Lung microvascular endothelial cell (primary cell): ENCODE measurements at regions not wholly inside any gene's neighbourhood (a gene's known extent, or its start where the extent isn't known, plus 50 kb on each side); places are given as distances from the start of the nearest gene placed in this dataset.

Experiments used
- DNase-seq, 2 donors: peaks; one replicate each; pipeline versions ENCODE4 v3.0.0 to v3.0.0-alpha.2; 2010; ENCODE audit warnings: low read depth in 2 of 2

DNA sequence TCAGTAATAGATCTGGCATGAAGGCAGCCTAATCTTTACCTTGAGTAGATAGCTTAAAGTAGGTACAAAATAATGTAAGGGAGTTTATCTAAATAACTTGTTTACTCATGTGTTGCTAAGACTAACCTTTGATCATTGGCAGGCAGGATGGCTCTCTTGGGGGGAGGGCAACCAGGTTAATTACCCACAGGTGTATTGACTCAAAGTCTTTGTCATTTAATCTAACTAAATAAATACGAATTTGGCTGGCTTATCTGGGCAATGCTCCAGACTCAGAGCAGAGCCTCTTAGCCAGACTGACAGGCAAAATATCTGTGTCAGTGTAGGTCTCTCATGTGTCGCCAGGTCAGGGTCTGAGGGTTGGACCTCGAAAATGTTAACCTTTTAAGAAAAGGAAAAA is 283.4 kb upstream of the KLHL1 start:
- no peak for DNase-seq

DNA sequence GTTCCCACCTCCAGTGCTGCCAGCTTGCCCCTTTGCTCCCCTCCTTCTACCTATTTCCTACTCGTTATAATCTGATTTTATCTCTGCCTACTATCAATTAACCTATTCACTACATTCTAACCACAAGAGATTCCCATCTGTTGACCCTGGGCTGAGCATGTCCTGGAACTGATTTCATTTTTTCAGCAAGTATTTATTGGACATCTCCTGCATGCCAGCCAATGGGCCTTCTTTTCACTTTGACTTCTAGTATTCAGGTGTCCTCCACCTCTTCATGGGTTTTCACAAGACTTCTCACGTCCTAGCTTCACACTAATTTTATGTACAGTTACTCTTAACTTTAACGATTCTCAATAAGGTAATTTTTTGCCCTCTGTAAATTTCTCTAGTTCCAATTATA is 282.7 kb upstream of the KLHL1 start:
- DNase-seq, result no peak

DNA sequence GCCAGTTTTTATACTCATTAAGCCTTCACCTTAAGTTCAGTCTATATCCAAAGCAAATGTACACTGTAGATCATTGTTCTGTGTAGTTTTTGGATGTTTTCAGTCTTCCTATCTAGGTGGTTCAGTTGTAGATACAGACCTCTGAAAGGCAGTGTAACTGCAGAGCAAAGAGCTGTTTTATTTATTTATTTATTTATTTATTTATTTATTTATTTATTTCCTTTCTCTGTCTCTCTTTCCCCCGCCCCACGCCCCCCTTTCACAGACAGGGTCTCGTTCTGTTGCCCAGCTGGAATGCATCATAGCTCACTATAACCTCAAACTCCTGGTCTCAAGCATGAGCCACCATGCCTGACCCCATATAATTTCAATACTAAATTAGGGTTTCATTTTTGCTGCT is 281.8 kb upstream of the KLHL1 start:
- DNase-seq, result no peak

DNA sequence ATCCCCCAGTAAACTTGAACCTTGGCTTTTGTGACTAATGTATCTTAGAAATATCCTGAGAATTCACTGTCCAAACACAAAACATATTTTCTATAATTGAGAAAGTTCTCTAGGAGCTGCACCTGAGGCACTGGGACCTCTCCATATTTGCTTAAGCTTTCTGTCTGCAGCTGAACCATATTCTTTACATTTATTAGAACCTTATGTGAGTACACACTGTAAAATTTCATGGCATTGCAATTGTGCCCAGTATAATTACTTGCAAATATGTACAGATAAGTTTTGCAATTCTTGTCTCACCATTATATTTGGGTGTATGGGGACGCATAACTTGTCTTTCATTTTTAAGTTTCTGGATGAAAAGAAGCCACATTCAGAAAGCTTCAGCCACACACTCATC is 280.7 kb upstream of the KLHL1 start:
- DNase-seq, result no peak

DNA sequence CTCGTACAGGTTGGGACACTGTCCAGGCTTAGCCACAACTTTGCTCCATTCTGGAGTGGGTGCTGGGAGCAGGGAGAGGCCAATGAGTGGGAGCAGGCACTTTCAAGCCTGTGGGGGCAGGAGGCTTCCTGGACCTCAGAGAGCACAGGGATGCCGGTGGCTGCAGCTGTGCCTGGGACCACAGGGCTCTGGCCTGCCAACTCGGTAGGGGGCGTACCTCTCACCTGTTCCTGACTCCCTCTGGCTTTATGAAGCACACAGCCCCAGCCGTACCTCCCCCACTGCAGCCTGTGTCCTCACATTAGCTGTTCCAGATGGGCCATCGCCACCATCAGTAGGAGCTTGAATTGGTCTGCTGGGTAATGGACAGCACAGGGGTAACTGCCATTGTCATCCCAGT is 278.7 kb upstream of the KLHL1 start:
- DNase-seq, result no peak

DNA sequence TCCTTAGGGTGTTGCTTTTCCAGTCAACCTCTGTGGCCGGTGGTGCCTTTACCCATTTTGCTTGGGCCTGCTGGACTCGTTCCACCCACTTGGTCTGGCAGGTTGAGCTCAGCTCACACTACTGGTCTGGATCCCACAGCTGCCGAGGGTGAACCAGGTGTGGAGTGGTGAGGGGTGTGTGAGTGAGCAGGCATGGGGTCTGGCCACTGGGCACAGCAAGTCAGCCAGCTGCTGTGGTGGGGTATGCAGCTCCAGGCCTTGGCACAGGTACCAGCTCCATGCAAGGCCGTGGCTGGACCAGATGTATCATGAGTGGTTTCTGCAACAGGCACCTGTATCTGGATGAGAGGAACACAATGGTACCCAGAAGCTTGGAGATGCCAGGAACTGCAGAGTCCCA is 277.6 kb upstream of the KLHL1 start:
- no peak for DNase-seq

DNA sequence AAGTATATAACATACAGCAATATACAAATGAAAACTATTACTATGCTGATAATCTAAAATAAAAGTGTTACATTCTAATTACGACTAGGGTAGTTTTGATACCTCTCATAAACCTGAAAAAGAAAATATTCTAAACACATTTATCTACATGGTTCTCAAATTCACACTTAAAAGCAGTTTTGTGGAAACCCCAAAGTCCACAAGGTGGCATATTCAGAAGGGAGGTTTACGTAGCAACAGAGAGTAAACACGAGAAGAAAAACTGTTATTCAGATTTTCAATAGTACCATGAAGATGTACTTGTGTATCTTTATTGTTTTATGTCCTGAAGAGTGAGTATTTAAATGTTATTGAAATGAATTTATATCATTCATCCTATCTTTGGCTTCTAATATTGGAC is 275.9 kb upstream of the KLHL1 start:
- no peak for DNase-seq

DNA sequence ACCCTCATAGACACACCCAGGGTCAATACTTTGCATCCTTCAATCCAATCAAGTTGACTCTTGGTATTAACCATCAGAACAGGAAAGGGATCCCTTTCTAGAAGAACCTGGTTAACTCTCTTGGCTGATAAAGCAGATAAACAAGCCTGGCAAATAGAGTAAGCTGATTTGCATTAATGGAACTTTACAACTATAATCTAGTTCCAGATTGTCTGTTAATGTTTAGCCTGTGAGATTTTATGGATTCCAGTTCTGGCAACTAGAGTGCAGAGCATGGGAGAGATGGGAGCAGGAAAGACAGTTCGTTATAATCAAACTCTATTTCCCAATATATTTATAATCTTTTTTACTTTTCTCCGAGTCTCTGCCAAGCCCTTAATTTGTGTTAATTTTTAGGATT is 272.6 kb upstream of the KLHL1 start:
- DNase-seq, result no peak

DNA sequence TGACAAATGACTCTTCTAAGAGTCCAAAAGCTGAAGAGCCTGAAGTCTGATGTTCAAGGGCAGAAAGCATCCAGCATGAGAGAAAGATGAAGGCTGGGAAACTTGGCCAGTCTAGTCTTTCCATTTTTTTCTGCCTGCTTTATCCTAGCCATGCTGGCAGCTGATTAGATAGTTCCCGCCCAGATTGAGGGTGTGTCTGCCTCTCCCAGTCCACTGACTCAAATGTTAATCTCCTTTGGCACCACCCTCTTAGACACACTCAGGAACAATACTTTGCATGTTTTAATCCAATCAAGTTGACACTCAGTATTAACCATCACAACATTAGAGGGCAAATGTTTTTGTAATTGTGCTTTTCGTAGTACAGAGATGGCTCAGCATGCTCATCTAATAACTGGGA is 267.5 kb upstream of the KLHL1 start:
- no peak for DNase-seq

DNA sequence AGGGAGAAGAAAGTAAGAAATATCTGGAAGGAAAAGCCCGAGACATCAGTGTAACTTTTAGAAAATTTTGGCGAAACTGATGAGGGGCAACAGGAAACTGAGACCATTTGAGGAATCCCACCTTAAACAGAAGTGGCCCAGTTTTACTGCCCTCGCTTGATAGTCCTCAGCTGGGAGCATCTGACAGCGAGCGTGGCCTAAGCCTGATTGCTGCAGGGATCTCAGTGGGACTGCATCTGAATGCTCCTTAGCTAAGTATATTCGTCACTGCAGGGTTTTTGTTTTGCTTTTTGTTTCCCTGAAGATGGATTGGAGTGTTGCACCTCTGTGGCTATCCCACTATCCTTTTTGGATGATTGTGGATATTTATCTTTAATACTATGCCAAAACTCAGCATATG is 262.7 kb upstream of the KLHL1 start:
- no peak for DNase-seq

DNA sequence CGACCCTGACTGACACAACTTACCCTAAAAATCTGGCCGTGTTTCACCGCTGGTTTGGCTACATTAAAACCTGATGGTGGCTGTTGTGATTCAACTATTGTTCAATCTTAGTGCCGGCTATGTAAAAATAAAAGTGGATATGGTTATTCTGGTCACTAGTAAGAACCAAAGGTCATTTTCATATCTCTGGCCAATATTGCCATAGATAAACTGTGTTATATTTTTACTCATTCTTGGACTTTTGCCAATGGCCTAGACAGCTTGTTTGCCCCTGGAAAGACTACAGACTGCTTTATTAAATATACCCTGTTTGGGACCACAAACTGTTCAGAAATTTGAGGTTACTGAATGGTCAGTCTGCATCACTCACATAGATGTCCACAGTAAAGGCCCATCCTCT is 258.5 kb upstream of the KLHL1 start:
- no peak for DNase-seq

DNA sequence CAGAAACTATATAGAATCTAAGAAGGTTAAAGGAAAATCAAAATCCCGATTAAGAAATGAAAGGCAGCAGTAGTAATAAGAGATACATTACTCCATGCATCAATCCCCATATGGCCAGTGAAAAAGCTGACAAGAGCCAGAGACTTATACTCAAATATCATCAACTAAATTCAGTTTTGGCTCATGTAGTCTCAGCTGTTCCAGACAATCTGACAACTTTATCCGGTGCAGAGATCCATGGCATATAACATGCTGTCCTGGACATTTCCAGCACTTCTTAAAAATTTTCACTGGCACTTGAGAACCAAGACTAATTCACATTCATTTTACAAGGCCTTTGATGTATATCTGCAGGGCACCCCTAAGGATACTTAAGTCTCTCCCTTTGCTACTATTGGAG is 255.7 kb upstream of the KLHL1 start:
- no peak for DNase-seq

DNA sequence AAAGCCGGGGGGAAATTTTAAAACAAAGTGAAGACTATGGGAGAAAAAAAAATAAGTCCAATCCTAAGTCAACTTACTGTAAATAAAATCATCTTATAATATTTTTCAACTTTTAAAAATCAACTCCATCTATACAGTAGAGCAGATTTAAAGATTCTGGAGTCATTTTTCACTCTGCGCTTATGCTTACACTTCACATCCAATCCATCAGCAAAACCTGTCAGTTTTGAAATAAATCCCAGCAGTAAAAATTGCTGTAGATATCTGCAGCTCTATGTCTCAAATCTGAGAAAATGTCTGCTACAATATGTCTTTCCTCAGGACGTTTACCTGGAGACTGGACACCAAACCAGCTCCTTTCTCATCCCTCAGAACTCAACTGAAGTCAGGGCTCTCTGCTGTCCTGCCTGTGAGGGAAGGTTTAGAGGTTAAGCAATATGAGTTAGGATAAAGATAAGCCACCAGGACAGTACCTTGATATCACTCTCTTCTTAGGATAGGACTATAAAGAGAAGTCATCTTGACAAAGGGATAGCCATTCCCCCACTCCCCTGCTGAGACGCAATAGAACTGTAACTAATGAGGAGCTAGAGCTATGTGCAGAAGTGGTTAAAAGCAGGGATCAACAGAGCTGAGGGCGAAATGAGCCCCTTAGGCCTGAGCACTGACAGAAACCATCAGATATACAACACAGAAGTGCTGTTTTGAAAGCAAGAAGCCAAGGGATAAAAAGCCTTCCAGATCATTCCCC is 254.7 kb upstream of the KLHL1 start:
- no peak for DNase-seq

DNA sequence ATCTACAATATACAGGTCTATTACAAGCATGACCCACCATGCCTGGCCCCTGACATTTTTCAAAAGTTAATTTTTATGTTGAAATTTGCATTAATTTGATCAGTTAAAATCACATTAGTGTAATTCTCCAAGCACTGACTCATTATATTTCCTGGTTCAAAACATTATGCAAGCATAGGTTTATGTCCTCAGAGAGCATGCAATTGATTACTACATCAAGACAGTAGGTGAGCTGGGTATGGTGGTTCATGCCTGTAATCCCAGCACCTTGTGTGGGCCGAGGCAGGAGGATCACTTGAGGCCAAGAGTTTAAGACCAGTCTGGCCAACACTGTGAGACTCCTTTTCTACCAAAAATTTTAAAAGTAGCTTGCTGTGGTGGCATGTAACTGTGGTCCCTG is 248.8 kb upstream of the KLHL1 start:
- no peak for DNase-seq

DNA sequence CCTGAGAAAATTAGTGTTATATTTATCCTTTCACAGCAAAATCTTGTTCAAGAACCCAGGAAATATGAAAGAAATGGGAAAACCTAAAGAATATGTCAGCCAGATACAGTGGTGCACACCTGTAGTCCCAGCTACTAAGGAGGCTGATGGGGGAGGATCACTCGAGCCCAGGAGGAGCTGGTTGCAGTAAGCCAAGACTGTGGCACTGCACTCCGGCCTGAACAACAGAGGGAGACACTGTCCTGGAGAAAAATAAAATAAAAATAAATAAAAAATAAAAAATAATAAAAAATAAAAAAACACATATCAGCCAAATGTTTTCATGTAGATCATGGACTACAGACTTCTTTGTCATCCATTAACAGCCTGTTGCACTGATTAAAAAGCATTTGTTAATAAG is 244.8 kb upstream of the KLHL1 start:
- no peak for DNase-seq

DNA sequence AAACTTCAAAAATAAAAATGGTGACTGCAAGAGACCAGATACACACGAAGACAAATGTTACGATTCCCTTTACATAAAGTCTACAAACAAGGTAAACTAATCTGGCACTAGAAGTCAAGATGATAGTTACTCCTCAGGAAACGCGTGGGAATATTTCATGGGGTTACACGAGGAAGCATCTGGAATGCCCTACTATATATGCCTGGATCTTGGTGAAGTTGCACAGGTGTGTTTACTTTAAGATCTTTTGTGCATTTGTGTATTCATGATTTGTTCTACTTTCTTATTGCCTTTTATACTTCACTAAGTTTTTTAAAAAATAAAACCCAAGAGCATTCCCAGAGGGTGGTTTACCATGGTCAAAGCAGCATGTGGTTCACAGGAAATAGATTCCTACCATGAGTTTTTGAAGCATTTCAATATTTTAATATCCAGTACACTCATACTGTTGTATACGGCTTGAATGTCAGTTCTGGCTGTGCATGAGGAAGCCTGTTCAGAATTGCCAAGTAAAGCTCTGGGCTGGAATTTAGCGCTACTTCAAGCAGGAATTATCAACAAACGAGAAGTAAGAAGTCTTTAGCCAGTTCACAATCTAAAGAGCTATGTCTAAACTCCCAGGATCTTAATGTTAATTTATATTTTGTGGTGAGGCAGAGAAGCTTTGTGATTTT is 239.8 kb upstream of the KLHL1 start:
- DNase-seq, result no peak

DNA sequence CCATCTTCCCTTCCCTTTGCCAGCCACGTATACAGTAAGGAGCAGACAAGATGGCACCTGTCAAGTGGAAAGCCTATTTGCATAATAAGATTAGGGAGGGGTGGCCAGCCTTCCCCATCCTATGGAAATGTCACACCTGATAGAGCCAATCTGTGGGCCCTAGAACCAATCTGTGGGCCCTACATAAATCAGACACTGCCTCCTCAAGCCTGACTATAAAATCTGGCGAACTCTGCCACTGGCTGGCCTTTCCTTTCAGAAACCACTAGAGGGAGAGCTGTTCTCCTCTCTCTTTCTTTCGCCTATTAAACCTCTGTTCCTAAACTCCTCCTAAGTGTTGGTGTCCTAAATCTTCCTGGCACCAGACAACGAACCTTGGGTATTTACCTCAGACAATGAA is 231.5 kb upstream of the KLHL1 start:
- no peak for DNase-seq

DNA sequence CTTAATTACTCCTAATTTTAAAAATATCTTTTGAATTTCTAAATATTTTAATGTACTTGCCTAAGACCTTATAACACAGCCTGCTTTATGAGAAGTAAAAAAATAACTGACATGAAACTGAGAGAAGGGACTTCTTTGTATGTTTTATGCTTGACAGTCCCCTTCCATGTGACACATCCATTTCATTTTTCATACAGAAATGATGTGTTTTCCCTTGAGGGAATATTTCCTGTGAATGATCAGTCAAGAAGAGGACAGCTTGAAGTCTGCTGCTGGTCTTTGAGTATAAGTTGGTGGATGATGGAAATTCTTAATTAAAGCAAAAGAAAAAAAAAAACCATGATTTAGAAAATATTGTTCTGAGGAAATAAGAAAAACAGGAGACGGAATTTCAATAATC is 230.4 kb upstream of the KLHL1 start:
- DNase-seq, result no peak

DNA sequence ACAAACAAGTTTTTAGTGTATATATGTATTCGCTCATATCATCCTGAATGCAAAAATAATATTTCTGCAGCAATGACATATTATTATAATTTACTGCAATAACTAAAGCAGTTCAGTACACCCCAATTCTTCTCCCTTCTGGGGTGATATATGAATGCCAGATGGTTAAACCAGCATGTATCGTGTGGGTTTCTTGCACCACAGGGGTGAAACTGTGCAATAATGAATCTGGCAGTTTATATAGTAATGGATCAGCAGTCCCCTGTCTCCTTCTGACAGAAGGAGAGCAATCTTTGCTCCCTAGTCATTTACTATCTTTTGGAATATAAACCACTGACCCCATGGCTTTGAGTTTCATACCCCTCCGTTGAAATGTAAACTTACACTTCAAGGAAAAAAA is 228.6 kb upstream of the KLHL1 start:
- no peak for DNase-seq

DNA sequence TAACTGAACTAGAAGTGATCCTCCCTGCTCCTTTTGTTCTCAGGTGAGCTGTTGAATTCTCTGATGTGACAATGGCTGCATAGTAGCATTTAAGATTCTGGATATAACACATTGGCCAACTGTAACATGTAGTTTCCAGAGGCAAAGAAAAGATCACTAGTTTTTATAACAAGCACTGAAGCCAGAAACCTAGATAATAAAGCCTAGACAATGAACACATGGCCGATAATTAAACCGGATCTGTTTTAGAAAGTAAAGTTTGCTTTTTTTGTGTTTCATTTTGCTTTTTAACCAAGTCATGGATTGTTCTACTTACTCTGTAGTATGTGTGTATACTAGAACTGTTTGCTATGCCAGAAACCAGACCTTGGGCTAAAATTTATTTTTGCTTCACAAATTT is 225.5 kb upstream of the KLHL1 start:
- DNase-seq, result no peak

DNA sequence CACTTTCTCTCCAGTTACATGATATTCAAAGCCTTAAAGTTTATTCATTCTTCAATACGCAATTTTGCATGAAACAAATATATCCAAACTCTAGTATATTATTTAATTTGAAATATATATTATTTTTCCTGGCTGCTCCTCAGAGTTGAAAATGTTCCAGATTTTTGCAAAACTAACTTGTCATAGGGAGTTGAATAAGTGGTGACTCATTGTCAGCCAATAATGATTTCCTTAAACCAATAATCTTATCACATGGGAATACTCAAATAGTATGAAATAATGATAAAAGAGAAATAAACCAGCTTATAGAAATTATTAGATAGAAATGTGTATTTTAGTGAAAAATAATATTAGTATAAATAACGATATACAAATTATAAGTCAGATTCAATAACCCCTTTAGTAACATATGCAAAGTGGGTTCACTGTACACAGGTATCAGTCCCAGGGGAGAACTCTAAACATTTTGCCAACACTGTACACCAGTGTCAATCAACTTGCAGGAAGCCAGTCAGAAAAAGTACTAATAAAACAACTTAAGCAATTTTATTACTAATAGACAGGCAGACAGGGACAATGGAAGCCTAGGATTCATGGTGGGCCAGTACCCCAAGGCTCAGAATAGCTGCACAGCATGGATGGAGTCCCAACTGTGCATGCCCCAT is 222.6 kb upstream of the KLHL1 start:
- no peak for DNase-seq

DNA sequence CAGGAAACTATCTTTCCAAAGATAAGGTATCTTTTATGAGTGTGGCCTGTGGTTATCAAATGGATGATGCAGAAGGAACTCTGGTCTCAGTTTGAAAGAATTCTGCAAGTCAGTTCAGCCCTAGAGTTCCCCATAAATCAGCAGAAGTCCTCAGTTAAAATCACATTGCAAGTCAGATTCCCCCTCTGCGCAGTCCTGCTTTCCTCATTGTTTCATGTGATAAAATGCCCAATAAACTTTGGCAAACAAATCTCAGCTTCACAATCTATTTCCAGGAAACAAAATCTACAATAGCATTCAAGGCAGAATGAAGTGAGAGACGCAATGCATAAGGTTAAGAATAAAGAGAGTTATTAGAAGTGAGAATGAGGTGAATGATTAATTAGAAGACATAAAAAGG is 216.3 kb upstream of the KLHL1 start:
- DNase-seq, result no peak

DNA sequence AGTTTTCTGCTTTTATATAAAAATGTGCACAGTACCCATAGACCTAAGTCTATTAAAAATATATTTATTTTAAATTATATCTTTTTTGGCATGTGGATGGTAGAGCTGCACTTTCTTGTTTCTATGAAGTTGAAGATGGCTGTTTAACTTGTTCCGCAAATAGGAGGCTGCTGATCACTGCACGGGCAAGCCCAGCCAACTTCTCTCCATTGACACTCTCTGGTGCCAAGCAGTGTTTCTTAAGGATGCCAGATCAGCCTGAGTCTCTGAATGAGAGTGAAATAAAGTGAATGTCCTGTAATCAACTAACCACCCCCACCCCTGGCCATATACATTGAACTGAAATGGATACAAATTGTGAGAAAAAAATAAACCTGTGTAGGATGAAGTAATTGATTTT is 202.9 kb upstream of the KLHL1 start:
- no peak for DNase-seq
